ENCODE measurements at regions not wholly inside any gene's neighbourhood (a gene's known extent, or its start where the extent isn't known, plus 50 kb on each side); places are given as distances from the start of the nearest gene placed in this dataset.

DNA sequence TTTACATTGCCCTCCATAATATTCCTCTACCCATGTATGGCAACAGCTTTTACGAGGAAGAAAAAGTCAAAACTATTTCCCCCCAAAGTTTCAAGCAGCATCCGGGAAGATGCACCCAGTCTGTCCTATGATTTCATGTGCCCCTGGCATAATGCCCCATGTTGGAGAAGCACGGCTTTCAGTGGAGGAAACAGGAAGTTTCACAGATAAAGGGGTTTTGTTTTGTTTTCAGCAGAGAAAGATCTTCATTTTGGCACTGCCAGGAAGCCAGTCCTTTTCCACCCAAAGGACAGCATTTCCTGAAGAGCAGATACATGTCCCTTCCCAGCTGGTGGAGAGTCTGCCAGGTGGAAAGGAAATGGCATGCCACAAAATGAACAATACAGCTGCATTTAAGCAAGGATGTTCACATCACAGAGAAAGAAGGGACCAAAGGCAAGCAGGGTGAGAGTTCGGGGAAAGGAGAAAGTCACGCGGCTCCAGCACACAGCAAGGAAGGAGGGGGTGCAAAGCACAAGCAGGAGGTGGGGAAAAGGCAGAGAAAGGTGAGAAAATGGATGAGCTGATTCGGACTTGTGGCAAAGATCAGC is 95.3 kb upstream of the HIVEP3 start:
- no peak for DNase-seq (ENCODE audit: unreplicated experiment)
- peaks cover 66% of the 10 kb centered on the region for H3K27me3 Mint-ChIP-seq (ENCODE audit: insufficient read depth, unreplicated experiment)
- H3K9me3 Mint-ChIP-seq (ENCODE audit: unreplicated experiment), result peaks cover 7% of the 10 kb centered on the region
- ChIA-PET POLR2A (interaction anchor here (0.7 kb wide), 1 partner anchor 79 kb away, joined by 3 read pairs; no protein-coding TSS in a partner anchor), CTCF (interaction anchor here (0.5 to 1.4 kb wide), 3 partner anchors 9 to 17 kb away, joined by 3 read pairs; no protein-coding TSS in a partner anchor)
- no peaks in the 10 kb centered on the region for H3K4me1 Mint-ChIP-seq (ENCODE audit: insufficient read depth, unreplicated experiment)
- intact Hi-C loops (cut with micrococcal nuclease), result no loop called here
- H3K27ac Mint-ChIP-seq (ENCODE audit: low read depth, unreplicated experiment), result no peak overlapping the region
- no peaks in the 10 kb centered on the region for H3K36me3 Mint-ChIP-seq (ENCODE audit: insufficient read depth, unreplicated experiment)
- no peak overlapping the region for H3K4me3 Mint-ChIP-seq (ENCODE audit: unreplicated experiment)
- TF ChIP-seq, protein P1, sequence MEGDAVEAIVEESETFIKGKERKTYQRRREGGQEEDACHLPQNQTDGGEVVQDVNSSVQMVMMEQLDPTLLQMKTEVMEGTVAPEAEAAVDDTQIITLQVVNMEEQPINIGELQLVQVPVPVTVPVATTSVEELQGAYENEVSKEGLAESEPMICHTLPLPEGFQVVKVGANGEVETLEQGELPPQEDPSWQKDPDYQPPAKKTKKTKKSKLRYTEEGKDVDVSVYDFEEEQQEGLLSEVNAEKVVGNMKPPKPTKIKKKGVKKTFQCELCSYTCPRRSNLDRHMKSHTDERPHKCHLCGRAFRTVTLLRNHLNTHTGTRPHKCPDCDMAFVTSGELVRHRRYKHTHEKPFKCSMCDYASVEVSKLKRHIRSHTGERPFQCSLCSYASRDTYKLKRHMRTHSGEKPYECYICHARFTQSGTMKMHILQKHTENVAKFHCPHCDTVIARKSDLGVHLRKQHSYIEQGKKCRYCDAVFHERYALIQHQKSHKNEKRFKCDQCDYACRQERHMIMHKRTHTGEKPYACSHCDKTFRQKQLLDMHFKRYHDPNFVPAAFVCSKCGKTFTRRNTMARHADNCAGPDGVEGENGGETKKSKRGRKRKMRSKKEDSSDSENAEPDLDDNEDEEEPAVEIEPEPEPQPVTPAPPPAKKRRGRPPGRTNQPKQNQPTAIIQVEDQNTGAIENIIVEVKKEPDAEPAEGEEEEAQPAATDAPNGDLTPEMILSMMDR (IDR thresholded peaks at IDR 0.05; ENCODE audit: unreplicated experiment), result no peak
- BruUV-seq (replicated peaks), result no TSS peak

DNA sequence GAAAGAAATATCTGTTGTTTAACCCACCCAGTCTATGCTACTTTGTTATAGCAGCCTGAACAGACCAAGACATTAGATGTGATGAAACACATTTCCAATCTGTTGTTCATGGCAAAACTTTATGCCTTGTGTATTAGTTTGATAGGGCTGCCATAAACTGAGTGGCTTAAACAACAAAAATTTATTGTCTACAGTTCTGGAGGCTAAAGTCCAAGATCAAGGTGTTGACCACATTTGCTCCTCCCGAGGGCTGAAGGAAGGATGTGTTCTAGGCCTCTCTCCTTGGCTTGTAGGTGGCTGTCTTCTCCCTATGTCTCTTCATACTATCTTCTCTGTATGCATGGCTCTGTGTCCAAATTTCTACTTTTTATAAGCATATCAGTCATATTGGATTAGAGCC is 94.1 kb upstream of the HIVEP3 start:
- Mint-ChIP-seq H3K9me3 (ENCODE audit: unreplicated experiment) (no peaks in the 10 kb centered on the region), H3K36me3 (ENCODE audit: insufficient read depth, unreplicated experiment) (no peaks in the 10 kb centered on the region), H3K4me3 (ENCODE audit: unreplicated experiment) (no peak overlapping the region), H3K27ac (ENCODE audit: low read depth, unreplicated experiment) (no peak overlapping the region), H3K4me1 (ENCODE audit: insufficient read depth, unreplicated experiment) (no peaks in the 10 kb centered on the region), H3K27me3 (ENCODE audit: insufficient read depth, unreplicated experiment) (peaks cover 69% of the 10 kb centered on the region)
- ChIA-PET CTCF (no interaction called here), POLR2A (no interaction called here)
- no TSS peak for BruUV-seq (replicated peaks)
- TF ChIP-seq, protein P1 (IDR thresholded peaks at IDR 0.05; ENCODE audit: unreplicated experiment), result no peak
- intact Hi-C loops (cut with micrococcal nuclease), result no loop called here
- no peak for DNase-seq (ENCODE audit: unreplicated experiment)

DNA sequence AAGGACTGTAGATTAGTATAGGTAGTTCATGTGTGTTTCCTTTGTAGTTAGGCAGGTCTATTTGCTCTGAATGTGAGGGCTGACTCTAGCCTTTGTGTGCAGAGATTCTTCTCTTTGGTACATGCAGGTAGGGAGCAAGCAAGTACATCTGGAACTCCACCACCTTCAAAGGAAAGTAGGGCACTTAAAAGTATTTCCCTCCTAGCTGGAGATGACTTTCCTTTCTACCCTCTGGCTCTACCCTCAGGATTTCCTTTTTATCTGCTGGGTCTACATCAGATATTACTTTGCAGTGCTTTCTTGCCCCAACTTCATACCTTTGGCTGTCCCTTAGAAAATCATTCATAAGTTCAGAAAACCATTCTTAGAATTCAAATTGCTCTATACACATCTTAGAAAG is 91.7 kb upstream of the HIVEP3 start:
- H3K4me3 Mint-ChIP-seq (ENCODE audit: unreplicated experiment), result no peak overlapping the region
- ChIA-PET POLR2A (interaction anchor here (1.1 kb wide), 1 partner anchor 647 kb away, joined by 4 read pairs; the partner anchor contains the start of gene PPIH), CTCF (interaction anchor here (0.7 kb wide), 1 partner anchor 770 kb away, joined by 3 read pairs; no protein-coding TSS in a partner anchor)
- no peaks in the 10 kb centered on the region for H3K9me3 Mint-ChIP-seq (ENCODE audit: unreplicated experiment)
- TF ChIP-seq, protein P1 (IDR thresholded peaks at IDR 0.05; ENCODE audit: unreplicated experiment), result no peak
- H3K27ac Mint-ChIP-seq (ENCODE audit: low read depth, unreplicated experiment), result no peak overlapping the region
- DNase-seq (ENCODE audit: unreplicated experiment), result no peak
- H3K4me1 Mint-ChIP-seq (ENCODE audit: insufficient read depth, unreplicated experiment), result no peaks in the 10 kb centered on the region
- peaks cover 71% of the 10 kb centered on the region for H3K27me3 Mint-ChIP-seq (ENCODE audit: insufficient read depth, unreplicated experiment)
- no peaks in the 10 kb centered on the region for H3K36me3 Mint-ChIP-seq (ENCODE audit: insufficient read depth, unreplicated experiment)
- no TSS peak for BruUV-seq (replicated peaks)
- intact Hi-C loops (cut with micrococcal nuclease), result no loop called here

DNA sequence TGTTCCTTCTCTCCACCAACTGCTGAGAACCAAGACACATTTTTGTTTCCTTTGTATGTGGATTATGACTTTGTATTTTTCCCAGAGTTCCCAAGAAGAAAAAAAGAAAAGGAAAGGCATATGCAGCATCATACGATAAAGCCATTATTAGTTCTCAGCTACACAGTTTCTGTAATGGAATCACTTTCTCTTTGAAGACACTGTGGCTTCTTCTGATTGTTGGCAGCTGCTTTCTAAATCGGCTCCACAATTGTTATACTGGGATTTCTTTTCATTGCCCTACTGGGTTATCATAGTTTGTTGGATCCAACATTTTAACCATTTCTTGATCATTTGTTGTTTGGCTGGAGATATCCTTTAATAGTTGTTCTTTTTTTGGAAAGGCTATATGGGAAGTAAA is 89.5 kb upstream of the HIVEP3 start:
- no TSS peak for BruUV-seq (replicated peaks)
- no peak for DNase-seq (ENCODE audit: unreplicated experiment)
- ChIA-PET POLR2A (no interaction called here), CTCF (interaction anchor here (0.6 kb wide), 1 partner anchor 436 kb away, joined by 3 read pairs; no protein-coding TSS in a partner anchor)
- peaks cover 53% of the 10 kb centered on the region for H3K27me3 Mint-ChIP-seq (ENCODE audit: insufficient read depth, unreplicated experiment)
- H3K4me3 Mint-ChIP-seq (ENCODE audit: unreplicated experiment), result no peak overlapping the region
- intact Hi-C loops (cut with micrococcal nuclease), result no loop called here
- no peaks in the 10 kb centered on the region for H3K4me1 Mint-ChIP-seq (ENCODE audit: insufficient read depth, unreplicated experiment)
- no peaks in the 10 kb centered on the region for H3K9me3 Mint-ChIP-seq (ENCODE audit: unreplicated experiment)
- TF ChIP-seq, protein P1 (IDR thresholded peaks at IDR 0.05; ENCODE audit: unreplicated experiment), result no peak
- H3K27ac Mint-ChIP-seq (ENCODE audit: low read depth, unreplicated experiment), result no peak overlapping the region
- H3K36me3 Mint-ChIP-seq (ENCODE audit: insufficient read depth, unreplicated experiment), result no peaks in the 10 kb centered on the region

All from MCF 10A (cell line).